H1 (cell line): ENCODE measurements at regions not wholly inside any gene's neighbourhood (a gene's known extent, or its start where the extent isn't known, plus 50 kb on each side); places are given as distances from the start of the nearest gene placed in this dataset.

Experiments
- CTCF ChIA-PET: fragments of 300-600 bp; sonication (Branson Sonifier 250); formaldehyde crosslinking; loops from one replicate; lab custom pipeline; 2021; ENCODE audit not compliant: partially characterized antibody; lab: Charles Lee
- POLR2A ChIA-PET: fragments of 300-600 bp; sonication (Branson Sonifier 250); formaldehyde crosslinking; loops from one replicate; lab custom pipeline; 2021; ENCODE audit warnings: inconsistent platforms; ENCODE audit not compliant: partially characterized antibody; lab: Charles Lee
- DNase-seq, 2 experiments: peaks; one replicate each; pipeline versions ENCODE4 v3.0.0 to v3.0.0-alpha.2; 2010 to 2022; ENCODE audit warnings: low spot score in 2 of 2, low read depth in 1 of 2, mixed read lengths in 1 of 2
- FAIRE-seq: peaks from 2 replicates; lab custom pipeline; 2011; peaks lifted over from hg19 to GRCh38; lab: Jason Lieb, UNC
- H2AFZ ChIP-seq: 2 replicates; pipeline ENCODE4 v1.8.1; 2012; ENCODE audit warnings: low read length, inconsistent platforms
- H2AK5ac ChIP-seq: 2 replicates; pipeline ENCODE4 v1.6.1; 2013; ENCODE audit warnings: low read depth, low read length
- H2BK120ac ChIP-seq: replicated peaks from 2 replicates; pipeline ENCODE3; 2013; ENCODE audit warnings: low read depth, low read length, inconsistent platforms
- H2BK12ac ChIP-seq: 2 replicates; pipeline ENCODE4 v1.6.1; 2013; ENCODE audit warnings: low read depth, low read length
- H2BK15ac ChIP-seq: 2 replicates; pipeline ENCODE4 v1.6.1; 2013; ENCODE audit warnings: low read length
- H2BK20ac ChIP-seq: 2 replicates; pipeline ENCODE4 v1.6.1; 2013; ENCODE audit warnings: low read length
- H2BK5ac ChIP-seq: 2 replicates; pipeline ENCODE4 v1.6.1; 2013; ENCODE audit warnings: low read depth, low read length
- H3K14ac ChIP-seq: 2 replicates; pipeline ENCODE4 v1.6.1; 2013; ENCODE audit warnings: inconsistent platforms; ENCODE audit not compliant: insufficient read length
- H3K18ac ChIP-seq: 2 replicates; pipeline ENCODE4 v1.6.1; 2013; ENCODE audit warnings: low read length; ENCODE audit errors: extremely low read depth
- H3K23ac ChIP-seq: 2 replicates; pipeline ENCODE4 v1.6.1; 2013; ENCODE audit warnings: inconsistent platforms; ENCODE audit not compliant: insufficient read length
- H3K23me2 ChIP-seq: 2 replicates; pipeline ENCODE4 v1.6.1; 2013; ENCODE audit warnings: low read depth, low read length
- H3K27ac ChIP-seq: 2 replicates; pipeline ENCODE4 v1.6.1; 2011; ENCODE audit warnings: low read depth, low read length, inconsistent platforms
- H3K27me3 ChIP-seq, 4 experiments: replicated peaks in 1 of 4; 1 replicate in 1 of 4; 2 replicates in 3 of 4; pipeline versions ENCODE4 v1.6.1 to v1.8.1; 2011 to 2013; ENCODE audit warnings: low read length in 3 of 4, mild to moderate bottlenecking in 3 of 4, inconsistent platforms in 2 of 4, mixed read lengths in 2 of 4, moderate library complexity in 1 of 4; ENCODE audit not compliant: control insufficient read depth in 3 of 4, insufficient read depth in 3 of 4; ENCODE audit errors: extremely low read depth in 1 of 4
- H3K36me3 ChIP-seq, 4 experiments: 2 replicates each; pipeline versions ENCODE4 v1.6.1 to v1.8.1; 2011 to 2013; ENCODE audit warnings: mild to moderate bottlenecking in 4 of 4, low read length in 3 of 4, moderate library complexity in 2 of 4, control low read depth in 1 of 4, inconsistent platforms in 1 of 4; ENCODE audit not compliant: insufficient read depth in 4 of 4, control insufficient read depth in 2 of 4
- H3K4ac ChIP-seq: replicated peaks from 2 replicates; pipeline ENCODE3; 2013; ENCODE audit warnings: low read length, low read depth, mixed read lengths, inconsistent platforms; ENCODE audit not compliant: insufficient read length
- H3K4me1 ChIP-seq, 4 experiments: replicated peaks in 1 of 4; 1 replicate in 1 of 4; 2 replicates in 3 of 4; pipeline versions ENCODE4 v1.6.1 to v1.8.1; 2011 to 2013; ENCODE audit warnings: low read length in 3 of 4, inconsistent platforms in 2 of 4, mixed read lengths in 1 of 4; ENCODE audit not compliant: insufficient read depth in 4 of 4, control insufficient read depth in 3 of 4
- H3K4me2 ChIP-seq, 2 experiments: 2 replicates each; pipeline versions ENCODE4 v1.6.1 to v1.8.1; 2011 to 2013; ENCODE audit warnings: low read depth in 2 of 2, low read length in 2 of 2, control low read depth in 1 of 2, inconsistent platforms in 1 of 2, mild to moderate bottlenecking in 1 of 2; ENCODE audit not compliant: insufficient read depth in 1 of 2
- H3K4me3 ChIP-seq, 4 experiments: fragments of 200-600, 300-600 bp in 1 of 4; sonication (generic), shearing (Covaris generic), sonication (Bioruptor Twin) in 1 of 4; 2 replicates each; pipeline versions ENCODE4 v1.5.1 to v1.8.1; 2011 to 2016; ENCODE audit warnings: low read length in 4 of 4, low read depth in 3 of 4, control low read depth in 2 of 4, inconsistent platforms in 2 of 4, mild to moderate bottlenecking in 2 of 4, mixed read lengths in 1 of 4, moderate library complexity in 1 of 4; ENCODE audit not compliant: insufficient read depth in 2 of 4; ENCODE audit errors: extremely low read depth in 1 of 4
- H3K56ac ChIP-seq: replicated peaks from 2 replicates; pipeline ENCODE3; 2013; ENCODE audit warnings: low read depth, mild to moderate bottlenecking, mixed read lengths, low read length, inconsistent platforms; ENCODE audit not compliant: insufficient read length
- H3K79me1 ChIP-seq: 2 replicates; pipeline ENCODE4 v1.6.1; 2013; ENCODE audit warnings: low read depth, low read length, control low read depth
- H3K79me2 ChIP-seq, 2 experiments: 2 replicates each; pipeline versions ENCODE4 v1.6.1 to v1.8.1; 2012 to 2013; ENCODE audit warnings: low read length in 2 of 2, mild to moderate bottlenecking in 2 of 2, inconsistent platforms in 1 of 2; ENCODE audit not compliant: insufficient read depth in 2 of 2, control insufficient read depth in 1 of 2
- H3K9ac ChIP-seq, 4 experiments: replicated peaks in 1 of 4; 1 replicate in 1 of 4; 2 replicates in 3 of 4; pipeline versions ENCODE4 v1.6.1 to v1.8.1; 2011 to 2013; ENCODE audit warnings: low read depth in 3 of 4, low read length in 3 of 4, control low read depth in 2 of 4, mild to moderate bottlenecking in 2 of 4, moderate library complexity in 2 of 4, inconsistent platforms in 1 of 4; ENCODE audit errors: extremely low read depth in 1 of 4
- H3K9me3 ChIP-seq, 2 experiments: 2 replicates each; pipeline versions ENCODE4 v1.6.1 to v1.8.1; 2012 to 2013; ENCODE audit warnings: mild to moderate bottlenecking in 2 of 2, moderate library complexity in 2 of 2, control low read depth in 1 of 2, inconsistent platforms in 1 of 2, low read depth in 1 of 2, low read length in 1 of 2, mixed read lengths in 1 of 2; ENCODE audit not compliant: insufficient read depth in 2 of 2
- H4K20me1 ChIP-seq, 2 experiments: replicated peaks in 1 of 2; 2 replicates each; pipeline versions ENCODE3 to v1.8.1; 2011 to 2013; ENCODE audit warnings: inconsistent platforms in 2 of 2, low read length in 2 of 2, mild to moderate bottlenecking in 1 of 2; ENCODE audit not compliant: insufficient read depth in 2 of 2, control insufficient read depth in 1 of 2
- H4K5ac ChIP-seq: 2 replicates; pipeline ENCODE4 v1.6.1; 2013; ENCODE audit warnings: low read length, low read depth, mixed read lengths, inconsistent platforms; ENCODE audit not compliant: insufficient read length
- H4K8ac ChIP-seq: 2 replicates; pipeline ENCODE4 v1.8.0; 2013; ENCODE audit warnings: mild to moderate bottlenecking, moderate library complexity, low read length, inconsistent platforms; ENCODE audit not compliant: insufficient read depth; ENCODE audit errors: extremely low read depth
- H4K91ac ChIP-seq: replicated peaks from 2 replicates; pipeline ENCODE3; 2013; ENCODE audit warnings: low read length, mixed read lengths, inconsistent platforms; ENCODE audit not compliant: insufficient read length
- CHD1 ChIP-seq: IDR thresholded peaks from 2 replicates; pipeline ENCODE4 v1.6.1; 2012; ENCODE audit warnings: low read depth, low read length, improper control_type of control experiment
- CTBP2 ChIP-seq: IDR thresholded peaks from 2 replicates; pipeline ENCODE4 v1.7.0; 2011; ENCODE audit warnings: borderline replicate concordance, mild to moderate bottlenecking, moderate library complexity, mixed read lengths, low read length; ENCODE audit not compliant: insufficient read depth, insufficient read length
- EZH2 ChIP-seq: fragments of 200-600 bp; sonication (generic); IDR thresholded peaks from 2 replicates; pipeline ENCODE4 v1.7.1; 2012; ENCODE audit warnings: low read depth, mild to moderate bottlenecking, moderate library complexity, low read length, inconsistent platforms; ENCODE audit not compliant: severe bottlenecking
- JUN ChIP-seq: IDR thresholded peaks from 2 replicates; pipeline ENCODE4 v1.6.1; 2011; ENCODE audit warnings: low read depth, mild to moderate bottlenecking, improper control_type of control experiment, low read length
- POU5F1 ChIP-seq: IDR thresholded peaks from 2 replicates; pipeline ENCODE4 v1.6.1; 2011; ENCODE audit warnings: low read depth, mild to moderate bottlenecking, low read length, moderate library complexity
- RNF2 ChIP-seq: fragments of 200-900, 300-1000 bp; sonication (generic); IDR thresholded peaks from 2 replicates; pipeline ENCODE4 v1.7.1; 2016; ENCODE audit warnings: borderline replicate concordance, low read depth, mild to moderate bottlenecking, antibody characterized with exemption, low read length; ENCODE audit not compliant: poor library complexity, severe bottlenecking; ENCODE audit errors: missing control alignments
- SIN3A ChIP-seq, 2 experiments: IDR thresholded peaks in 1 of 2; conservative IDR thresholded peaks in 1 of 2; 2 replicates each; pipeline ENCODE4 v1.6.1; 2011 to 2012; ENCODE audit warnings: low read length in 2 of 2, improper control_type of control experiment in 1 of 2, low read depth in 1 of 2, mild to moderate bottlenecking in 1 of 2
- SIX5 ChIP-seq: IDR thresholded peaks from 2 replicates; pipeline ENCODE4 v1.6.1; 2011; ENCODE audit warnings: mild to moderate bottlenecking, low read depth, low read length
- SP1 ChIP-seq: IDR thresholded peaks from 2 replicates; pipeline ENCODE4 v1.6.1; 2011; ENCODE audit warnings: low read depth, low read length
- TAF1 ChIP-seq: IDR thresholded peaks from 2 replicates; pipeline ENCODE4 v1.6.1; 2011; ENCODE audit warnings: mild to moderate bottlenecking, low read depth, low read length
- TAF7 ChIP-seq: optimal IDR thresholded peaks from 2 replicates; pipeline ENCODE3; 2011; ENCODE audit warnings: low read depth, mild to moderate bottlenecking, inconsistent platforms, low read length, moderate library complexity, borderline replicate concordance
- WGBS, 2 experiments: shearing (Covaris generic) in 1 of 2; methylation state at CpG; one replicate each; pipeline versions ENCODE4 v1.1.6 to v1.1.7; 2013 to 2015; ENCODE audit warnings: low lambda C conversion rate in 2 of 2, mixed read lengths in 2 of 2, inconsistent platforms in 1 of 2, low coverage in 1 of 2, missing lambda C conversion rate in 1 of 2; ENCODE audit not compliant: insufficient replicate concordance in 2 of 2, insufficient coverage in 1 of 2, insufficient read length in 1 of 2; ENCODE audit errors: extremely low coverage in 1 of 2, missing lambda C conversion rate in 1 of 2; 5-methylcytosine and 5-hydroxymethylcytosine counted together
- TF ChIP-seq, protein P1 (sequence below): IDR thresholded peaks from 2 replicates; pipeline ENCODE4 v1.6.1; 2012; ENCODE audit warnings: low read length, inconsistent platforms

DNA sequence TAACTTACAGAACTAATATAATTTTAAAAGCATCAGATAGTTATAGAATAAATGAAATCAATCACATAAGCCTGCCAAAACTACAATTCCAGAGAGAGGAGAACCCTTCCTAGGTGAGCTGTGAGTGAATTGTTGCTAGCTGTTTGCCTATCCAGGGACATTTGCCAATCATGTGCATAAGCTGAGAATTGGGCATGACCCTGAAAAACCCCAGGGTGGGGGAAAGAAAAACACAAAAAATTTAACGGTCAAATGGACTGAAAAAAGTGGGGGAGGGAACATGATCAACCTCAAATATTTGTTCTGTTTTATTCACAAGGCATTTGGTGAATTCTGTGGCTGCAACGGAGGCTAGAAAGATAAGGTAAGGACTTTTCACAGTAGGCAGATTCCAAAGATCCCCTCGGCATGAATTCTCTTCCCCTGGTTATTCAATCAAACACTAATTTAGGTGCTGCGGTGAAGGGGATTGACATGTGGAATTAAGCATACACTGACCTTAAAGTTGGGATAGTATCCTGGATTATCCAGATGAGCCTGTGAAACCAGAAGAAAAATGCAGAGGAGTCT, 203.9 kb upstream of the RGPD4 start:
- Histone ChIP-seq H3K27me3 (no peaks in the 10 kb centered on the region), H3K79me1 (no peaks in the 10 kb centered on the region), H3K4ac (no peak overlapping the region), H3K4me3 (no peak overlapping the region), H3K4me1 (no peaks in the 10 kb centered on the region), H2AK5ac (no peak overlapping the region), H3K4me2 (no peak overlapping the region), H2BK15ac (no peak overlapping the region), H3K23me2 (no peaks in the 10 kb centered on the region), H2BK20ac (no peak overlapping the region), H4K5ac (no peak overlapping the region), H4K20me1 (no peaks in the 10 kb centered on the region), H3K18ac (no peak overlapping the region), H3K79me2 (no peaks in the 10 kb centered on the region), H3K9me3 (peaks cover 24 to 29% of the 10 kb centered on the region in 2 experiments; a peak in 3 of 4 replicates), H3K14ac (no peak overlapping the region), H3K56ac (no peak overlapping the region), H2BK120ac (no peak overlapping the region), H3K9ac (no peak overlapping the region), H4K8ac (no peak overlapping the region), H3K27ac (no peak overlapping the region), H3K36me3 (no peaks in the 10 kb centered on the region), H2BK12ac (no peak overlapping the region), H3K23ac (no peak overlapping the region), H2BK5ac (no peak overlapping the region), H4K91ac (no peak overlapping the region), H2AFZ (no peak overlapping the region)
- no peak for DNase-seq
- CTCF ChIA-PET: no interaction called here
- no peak for FAIRE-seq
- WGBS, 2 experiments: 87% methylated on average over 4 of the region's 4 CpGs; no CpG with 5 or more reads in 1 of the 2 experiments
- POLR2A ChIA-PET: no interaction called here
- TF ChIP-seq JUN: no peak
- no peak for TF ChIP-seq CTBP2
- TF ChIP-seq CHD1: no peak
- no peak for TF ChIP-seq TAF1
- TF ChIP-seq SIN3A (conservative IDR thresholded peaks at IDR 0.05 in 1 of 2, IDR thresholded peaks at IDR 0.05 in 1 of 2; ENCODE audit: low read depth in 1 of 2, low read length in 2 of 2): no peak
- TF ChIP-seq SP1: no peak
- TF ChIP-seq SIX5: no peak
- TF ChIP-seq RNF2: no peak
- TF ChIP-seq, protein P1, sequence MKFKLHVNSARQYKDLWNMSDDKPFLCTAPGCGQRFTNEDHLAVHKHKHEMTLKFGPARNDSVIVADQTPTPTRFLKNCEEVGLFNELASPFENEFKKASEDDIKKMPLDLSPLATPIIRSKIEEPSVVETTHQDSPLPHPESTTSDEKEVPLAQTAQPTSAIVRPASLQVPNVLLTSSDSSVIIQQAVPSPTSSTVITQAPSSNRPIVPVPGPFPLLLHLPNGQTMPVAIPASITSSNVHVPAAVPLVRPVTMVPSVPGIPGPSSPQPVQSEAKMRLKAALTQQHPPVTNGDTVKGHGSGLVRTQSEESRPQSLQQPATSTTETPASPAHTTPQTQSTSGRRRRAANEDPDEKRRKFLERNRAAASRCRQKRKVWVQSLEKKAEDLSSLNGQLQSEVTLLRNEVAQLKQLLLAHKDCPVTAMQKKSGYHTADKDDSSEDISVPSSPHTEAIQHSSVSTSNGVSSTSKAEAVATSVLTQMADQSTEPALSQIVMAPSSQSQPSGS: no peak
- TF ChIP-seq EZH2: no peak
- no peak for TF ChIP-seq TAF7
- TF ChIP-seq POU5F1: no peak
